ENCODE measurements at regions not wholly inside any gene's neighbourhood (a gene's known extent, or its start where the extent isn't known, plus 50 kb on each side); places are given as distances from the start of the nearest gene placed in this dataset.

- TF ChIP-seq CTCF (IDR thresholded peaks at IDR 0.05) (no peak), POLR2A (IDR thresholded peaks at IDR 0.05) (no peak)
These were observed 692.0 kb upstream of the FAM241A start for GRCh38 chr4:111453216-111453615.
